HG03196 (cell line): ENCODE measurements at regions not wholly inside any gene's neighbourhood (a gene's known extent, or its start where the extent isn't known, plus 50 kb on each side); places are given as distances from the start of the nearest gene placed in this dataset.
"Not testable (repeated sequence)": the region's sequence is repeated elsewhere in the genome, so short reads cannot be mapped to it uniquely, and the experiment has no call there.

ENCODE experiments used
- ATAC-seq: cut with Tn5 transposase; IDR thresholded peaks from one replicate; pipeline ENCODE4 v1.9.1; 2021; ENCODE audit not compliant: unreplicated experiment

GRCh38 chr10:81213370-81213769 lies 661.6 kb upstream of the NRG3 start:
- ATAC-seq, result no peak

DNA sequence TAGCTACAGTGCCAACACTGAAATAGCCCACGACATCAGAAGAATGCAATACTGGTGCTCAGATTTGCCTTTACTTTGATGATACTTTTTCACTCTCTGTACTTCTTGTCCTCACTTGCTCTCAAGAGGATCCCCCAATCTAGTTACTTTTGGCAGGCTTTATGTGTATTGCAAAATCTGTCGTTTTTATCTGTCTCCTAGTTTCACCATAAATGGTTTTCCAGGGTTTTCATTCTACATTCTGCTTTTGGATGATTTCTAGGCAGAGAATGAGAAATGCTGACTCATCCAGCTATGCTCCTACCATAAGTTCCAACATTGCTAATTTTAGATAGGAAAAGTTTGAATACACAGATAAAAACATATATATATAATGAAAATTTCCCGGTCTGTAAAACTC lies 659.5 kb upstream of the NRG3 start:
- ATAC-seq, result no peak

DNA sequence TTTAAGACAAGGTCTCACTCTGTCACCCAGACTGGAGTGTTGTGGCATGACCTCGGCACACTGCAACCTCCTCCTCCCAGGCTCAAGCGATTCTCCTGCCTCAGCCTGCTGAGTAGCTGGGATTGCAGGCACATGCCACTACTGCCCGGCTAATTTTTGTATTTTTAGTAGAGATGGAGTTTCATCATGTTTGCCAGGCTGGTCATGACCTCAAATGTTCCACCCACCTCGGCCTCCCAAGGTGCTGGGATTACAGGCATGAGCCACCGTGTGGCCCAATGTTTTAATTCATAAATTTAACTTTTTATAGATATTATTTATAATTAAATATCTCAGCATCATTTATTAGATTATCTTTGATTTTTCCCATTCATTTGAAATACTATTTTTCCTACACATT lies 658.0 kb upstream of the NRG3 start:
- ATAC-seq, result no peak

DNA sequence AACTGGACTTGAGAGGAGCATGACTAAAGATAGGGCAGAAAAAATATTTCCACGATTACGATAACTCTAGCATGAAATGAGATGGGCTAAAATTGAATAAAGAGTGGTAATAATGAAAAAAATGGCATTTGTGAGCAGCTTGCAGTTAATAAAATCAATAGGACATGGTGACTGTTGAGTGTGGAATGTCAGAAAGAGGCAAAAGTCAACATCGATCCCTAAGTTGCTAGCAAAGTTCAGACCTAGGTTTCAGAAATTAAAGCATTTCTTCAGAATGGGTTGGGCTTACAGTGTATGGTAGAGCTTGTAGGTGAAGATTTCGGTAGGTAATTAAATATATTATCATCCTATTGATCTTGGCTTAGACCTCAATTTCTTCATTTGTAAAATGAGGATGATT lies 656.7 kb upstream of the NRG3 start:
- no peak for ATAC-seq

DNA sequence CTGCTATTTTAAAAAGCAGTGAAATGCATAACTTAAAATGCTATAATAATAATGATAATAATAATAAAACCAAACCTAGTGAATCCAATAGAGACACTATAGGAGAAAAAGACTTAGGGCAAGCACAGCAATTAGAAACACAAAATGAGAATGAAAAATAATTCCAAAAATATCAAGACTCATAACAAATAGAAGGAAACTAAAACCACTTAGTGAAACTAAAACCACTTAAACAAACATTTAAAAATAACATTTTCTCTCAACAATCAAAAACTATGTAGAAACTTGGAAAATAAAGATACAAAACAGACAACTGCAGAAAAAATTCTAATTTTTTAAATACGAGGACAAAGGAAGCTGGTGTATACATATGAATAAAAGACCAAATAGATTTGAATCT lies 655.2 kb upstream of the NRG3 start:
- ATAC-seq, result no peak

GRCh38 chr10:81248886-81249285 lies 626.1 kb upstream of the NRG3 start:
- no peak for ATAC-seq

DNA sequence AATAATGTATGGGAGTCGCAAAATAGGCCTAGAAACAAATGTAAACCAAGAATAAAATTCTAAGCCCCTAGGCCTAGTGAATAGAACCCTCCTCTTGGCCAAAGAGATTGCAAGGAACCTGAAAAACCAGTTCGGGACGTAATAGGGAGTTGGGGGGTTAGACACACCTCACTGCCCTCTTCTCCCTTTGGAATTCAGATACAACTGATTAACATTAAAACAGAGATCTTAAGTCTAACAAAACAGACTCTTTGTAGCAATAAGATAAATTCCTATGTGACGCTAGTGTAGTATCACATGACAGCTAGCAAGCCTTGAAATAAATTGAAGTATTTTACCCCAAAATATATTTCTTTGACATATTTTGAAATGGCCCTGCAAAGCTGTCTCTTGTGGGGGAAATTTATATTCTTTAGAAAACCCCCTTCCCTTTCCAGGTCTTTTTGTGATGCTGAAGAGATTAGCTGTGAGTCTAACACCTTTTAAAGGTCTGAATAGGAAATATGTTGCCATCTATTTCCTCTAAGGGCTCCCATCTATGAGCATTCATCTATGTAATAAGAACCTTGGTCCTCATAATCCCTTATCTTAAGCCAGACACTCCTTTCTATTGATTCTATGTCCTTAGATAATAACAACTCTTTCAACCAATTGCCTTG lies 623.4 kb upstream of the NRG3 start:
- ATAC-seq, result no peak

DNA sequence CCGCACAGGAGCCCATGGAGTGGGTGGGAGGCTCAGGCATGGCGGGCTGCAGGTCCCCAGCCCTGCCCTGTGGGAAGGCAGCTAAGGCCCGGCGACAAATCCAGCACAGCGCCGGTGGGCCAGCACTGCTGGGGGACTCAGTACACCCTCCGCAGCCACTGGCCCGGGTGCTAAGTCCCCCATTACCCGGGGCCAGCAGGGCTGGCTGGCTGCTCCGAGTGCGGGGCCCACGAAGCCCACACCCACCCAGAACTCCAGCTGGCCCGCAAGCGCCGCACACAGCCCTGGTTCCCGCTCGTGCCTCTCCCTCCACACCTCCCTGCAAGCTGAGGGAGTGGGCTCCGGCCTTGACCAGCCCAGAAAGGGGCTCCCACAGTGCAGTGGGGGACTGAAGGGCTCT lies 610.0 kb upstream of the NRG3 start:
- not testable (repeated sequence) for ATAC-seq

DNA sequence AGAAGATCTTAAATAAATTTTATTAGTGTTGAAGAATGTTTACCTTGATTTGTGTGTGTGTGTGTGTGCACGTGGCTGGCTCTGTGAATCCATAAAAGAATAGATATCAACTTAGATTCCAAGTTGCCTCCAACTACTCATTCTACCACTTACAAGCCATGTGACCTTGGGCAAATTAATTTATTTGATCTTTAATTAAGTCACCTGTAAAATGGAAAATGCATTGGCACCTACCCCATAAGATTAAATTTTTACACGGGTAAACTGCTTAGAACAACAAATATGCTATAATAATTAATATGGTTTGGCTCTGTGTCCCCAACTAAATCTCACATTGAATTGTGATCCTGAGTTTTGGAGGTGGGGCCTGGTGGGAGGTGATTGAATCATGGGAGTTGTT lies 604.9 kb upstream of the NRG3 start:
- ATAC-seq, result no peak

DNA sequence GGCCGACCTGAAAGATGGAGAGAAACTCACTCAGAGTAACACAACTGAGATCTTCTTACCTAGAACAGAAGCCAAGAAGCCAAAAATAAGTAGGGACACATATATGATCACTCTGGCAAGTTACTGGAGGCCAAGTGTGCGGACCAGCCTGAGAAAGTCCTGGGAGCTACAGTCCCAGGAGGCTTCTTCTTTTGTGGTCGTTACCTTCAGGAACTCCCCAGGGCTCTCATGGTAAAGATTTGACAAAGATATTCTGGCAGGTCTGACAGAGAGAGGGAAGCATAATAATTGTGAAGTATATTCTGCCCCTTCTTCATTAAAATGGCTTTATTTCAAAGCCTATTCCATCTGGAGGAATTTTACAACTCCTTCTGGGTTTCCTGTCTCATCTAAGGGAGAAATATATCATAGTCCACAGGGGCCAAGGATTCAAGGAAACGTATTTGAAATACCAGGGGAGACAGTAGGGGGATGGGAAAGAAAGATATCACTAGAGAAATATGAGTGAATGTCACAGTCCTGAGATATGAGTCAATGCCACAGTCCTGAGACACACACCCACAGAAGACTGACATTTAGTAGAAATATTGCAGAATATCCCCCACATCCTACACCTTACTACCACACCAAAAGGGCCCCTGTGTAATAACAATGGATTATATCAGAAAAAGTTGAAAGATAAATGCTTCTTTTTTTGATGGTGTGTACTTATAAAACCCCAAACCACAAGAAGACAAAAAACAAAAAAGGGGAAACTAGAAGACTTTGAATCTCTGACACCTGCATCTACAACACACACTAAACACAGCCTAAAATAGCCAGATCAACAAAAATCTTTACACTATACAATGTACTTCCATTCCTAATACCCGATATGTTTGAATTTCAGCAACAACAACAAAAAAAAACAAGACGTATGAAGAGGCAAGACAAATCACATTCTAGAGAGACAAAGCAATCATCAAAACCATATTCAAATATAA lies 594.2 kb upstream of the NRG3 start:
- ATAC-seq, result no peak

DNA sequence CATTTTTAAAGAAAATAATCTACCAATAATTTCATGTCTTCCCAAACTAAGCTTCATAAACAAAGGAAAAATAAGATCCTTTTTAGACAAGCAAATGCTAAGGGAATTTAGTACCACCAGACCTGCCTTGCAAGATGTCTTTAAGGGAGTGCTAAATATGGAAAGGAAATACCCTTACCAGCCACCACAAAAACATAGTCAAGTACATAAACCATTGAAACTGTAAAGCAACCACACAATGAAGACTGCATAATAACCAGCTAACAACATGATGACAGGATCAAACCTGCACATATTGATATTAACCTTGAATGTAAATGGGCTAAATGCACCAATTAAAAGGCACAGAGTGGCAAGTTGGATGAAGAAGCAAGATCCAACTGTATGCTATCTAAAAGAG lies 586.5 kb upstream of the NRG3 start:
- ATAC-seq, result no peak

- no peak for ATAC-seq
Observed at GRCh38 chr10:81297292-81297691, 577.7 kb upstream of the NRG3 start.

DNA sequence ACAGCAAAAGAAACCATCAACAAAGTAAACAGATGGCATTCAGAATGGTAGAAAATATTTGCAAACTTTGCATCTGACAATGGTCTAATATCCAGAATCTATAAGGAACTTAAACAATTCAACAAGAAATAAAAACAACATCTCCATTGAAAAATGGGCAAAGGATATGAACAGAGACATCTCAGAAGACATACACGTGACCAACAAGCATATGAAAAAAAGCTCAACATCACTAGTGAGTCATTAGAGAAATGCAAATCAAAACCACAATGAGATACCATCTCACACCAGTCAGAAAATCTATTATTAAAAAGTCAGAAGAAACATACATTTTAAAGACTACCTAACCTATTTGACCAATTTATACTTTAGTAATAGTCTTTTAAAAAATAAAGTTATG lies 571.3 kb upstream of the NRG3 start:
- no peak for ATAC-seq

GRCh38 chr10:81306971-81307782 lies 567.8 kb upstream of the NRG3 start:
- ATAC-seq, result no peak

DNA sequence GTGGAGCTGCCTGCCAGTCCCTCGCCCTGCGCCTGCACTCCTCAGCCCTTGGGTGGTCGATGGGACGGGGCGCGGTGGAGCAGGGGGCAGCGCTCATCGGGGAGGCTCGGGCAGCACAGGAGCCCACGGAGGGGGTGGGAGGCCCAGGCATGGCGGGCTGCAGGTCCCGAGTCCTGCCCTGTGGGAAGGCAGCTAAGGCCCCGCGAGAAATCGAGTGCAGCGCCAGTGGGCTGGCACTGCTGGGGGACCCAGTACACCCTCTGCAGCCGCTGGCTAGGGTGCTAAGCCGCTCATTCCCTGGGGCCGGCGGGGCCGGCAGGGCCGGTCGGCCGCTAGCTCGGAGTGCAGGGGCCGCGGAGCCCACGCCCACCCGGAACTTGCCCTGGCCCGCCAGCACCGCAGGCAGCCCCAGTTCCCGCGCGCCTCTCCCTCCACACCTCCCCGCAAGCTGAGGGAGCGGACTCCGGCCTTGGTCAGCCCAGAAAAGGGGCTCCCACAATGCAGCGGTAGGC lies 565.9 kb upstream of the NRG3 start:
- no peak for ATAC-seq

DNA sequence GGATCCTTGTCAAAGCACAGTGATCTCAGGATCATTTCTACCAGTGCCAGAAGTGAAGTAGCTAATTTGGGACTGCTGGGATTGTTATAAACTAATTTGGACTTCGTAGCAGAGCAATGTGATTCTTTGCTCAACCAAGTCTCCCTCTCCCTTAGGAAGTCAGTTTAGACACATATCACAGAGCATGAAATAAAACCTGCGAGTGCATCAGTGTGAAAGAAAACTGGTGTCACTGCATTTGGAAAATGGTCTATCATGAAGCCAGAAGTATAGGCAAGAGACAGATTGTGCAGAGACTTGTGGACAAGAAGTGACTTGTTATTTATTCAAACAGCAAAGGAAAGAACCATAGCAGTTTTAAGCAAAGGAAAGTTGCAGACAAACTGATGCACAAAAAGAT lies 560.5 kb upstream of the NRG3 start:
- ATAC-seq, result no peak

DNA sequence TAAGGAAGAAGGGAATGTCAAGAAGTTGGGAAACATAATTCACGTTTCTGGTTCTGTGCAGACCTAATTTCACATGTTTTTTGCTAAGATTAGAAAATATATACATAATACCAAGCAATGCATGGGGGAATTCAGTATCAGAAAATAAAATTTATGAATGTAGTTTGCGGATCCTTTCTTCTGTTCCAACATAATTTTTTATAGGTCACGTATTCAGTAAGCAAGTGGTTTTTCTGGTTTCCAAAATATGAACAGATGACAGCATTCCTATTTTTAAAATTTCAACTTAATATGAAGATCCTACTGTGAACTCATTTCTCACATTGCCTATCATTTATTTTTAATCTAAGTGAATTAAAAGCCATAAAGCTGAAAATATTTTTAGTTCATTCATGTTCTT lies 560.0 kb upstream of the NRG3 start:
- no peak for ATAC-seq

GRCh38 chr10:81348003-81348402 lies 527.0 kb upstream of the NRG3 start:
- ATAC-seq, result no peak

DNA sequence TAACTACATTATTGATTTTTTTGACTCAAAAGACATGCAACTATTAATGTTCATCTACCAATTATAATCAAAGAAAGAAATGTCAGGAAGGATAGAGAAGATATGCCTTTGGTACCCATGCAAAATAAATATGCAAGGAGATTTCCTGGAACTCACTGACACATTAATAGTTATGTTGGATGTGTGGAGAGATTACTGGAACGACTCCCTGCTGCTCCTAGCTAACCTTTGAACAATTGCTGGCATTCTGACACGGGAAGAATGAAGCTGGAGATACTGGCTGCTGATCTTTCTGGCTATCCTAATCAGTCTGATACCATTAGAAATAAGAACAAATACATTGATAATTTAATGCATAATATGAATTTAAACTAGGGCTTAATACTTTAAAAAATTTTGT lies 507.9 kb upstream of the NRG3 start:
- no peak for ATAC-seq

- no peak for ATAC-seq
Observed at GRCh38 chr10:81386817-81387216, 488.2 kb upstream of the NRG3 start.

DNA sequence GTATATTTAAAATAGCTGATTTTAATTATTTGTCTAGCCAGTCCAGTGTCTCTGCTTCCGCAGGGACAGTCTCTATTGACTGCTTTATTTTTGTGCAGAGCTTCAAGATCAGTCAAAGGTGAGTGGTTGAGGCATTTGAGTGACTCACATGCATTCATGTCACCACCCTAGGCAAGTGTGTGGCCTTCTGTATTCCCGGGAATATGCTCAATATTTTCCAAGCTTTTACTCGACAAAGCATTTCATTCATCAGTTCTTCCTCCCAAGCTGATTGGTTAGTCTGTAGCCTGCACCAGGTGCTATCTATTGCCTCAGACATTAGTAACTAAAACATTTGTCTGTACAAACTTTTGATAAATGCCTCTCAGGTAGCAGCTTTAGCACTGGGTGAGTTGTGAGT lies 471.5 kb upstream of the NRG3 start:
- no peak for ATAC-seq
